IMR-90 (cell line): ENCODE measurements at regions not wholly inside any gene's neighbourhood (a gene's known extent, or its start where the extent isn't known, plus 50 kb on each side); places are given as distances from the start of the nearest gene placed in this dataset.

Experiments used
- ATAC-seq: fragments of 200-7000 bp; cut with Tn5 transposase; 2 replicates; pipeline ENCODE4 v1.9.1; 2020; ENCODE audit warnings: low read depth, mild to moderate bottlenecking, moderate library complexity
- BruUV-seq: library from RNA; stranded (reverse); fragments of 400-500 nt; replicated peaks from 2 replicates; lab custom pipeline; 2021; lab: Mats Ljungman, UMichigan
- CTCF ChIA-PET: fragments of 300-600 bp; formaldehyde crosslinking; extraction: SDS; loops from one replicate; lab custom pipeline; 2021; ENCODE audit warnings: antibody characterized with exemption; lab: Yijun Ruan, JAX
- POLR2A ChIA-PET: fragments of 300-600 bp; sonication (Branson Sonifier 250); formaldehyde crosslinking; loops from one replicate; lab custom pipeline; 2022; ENCODE audit warnings: antibody characterized with exemption; ENCODE audit not compliant: unreplicated experiment; lab: Charles Lee
- DNase-seq: peaks from one replicate; pipeline ENCODE4 v3.0.0; 2013
- H2AFZ ChIP-seq: replicated peaks from 2 replicates; pipeline ENCODE3; 2013; ENCODE audit warnings: low read length, mild to moderate bottlenecking; ENCODE audit not compliant: poor library complexity
- H2AK5ac ChIP-seq: 2 replicates; pipeline ENCODE4 v1.6.1; 2013; ENCODE audit warnings: low read depth, low read length, inconsistent platforms
- H2AK9ac ChIP-seq: replicated peaks from 2 replicates; pipeline ENCODE3; 2013; ENCODE audit warnings: mild to moderate bottlenecking, low read depth, low read length, moderate library complexity; ENCODE audit not compliant: poor library complexity
- H2BK120ac ChIP-seq: 2 replicates; pipeline ENCODE4 v1.6.1; 2013; ENCODE audit warnings: low read depth, low read length, inconsistent platforms
- H2BK15ac ChIP-seq: 3 replicates; pipeline ENCODE4 v1.6.1; 2013; ENCODE audit warnings: low read depth, low read length, inconsistent platforms
- H2BK20ac ChIP-seq: 2 replicates; pipeline ENCODE4 v1.6.1; 2013; ENCODE audit warnings: low read depth, mild to moderate bottlenecking, inconsistent platforms, low read length, moderate library complexity
- H2BK5ac ChIP-seq: 2 replicates; pipeline ENCODE4 v1.6.1; 2013; ENCODE audit warnings: mild to moderate bottlenecking, low read depth, low read length, inconsistent platforms; ENCODE audit not compliant: poor library complexity, severe bottlenecking
- H3K14ac ChIP-seq: replicated peaks from 2 replicates; pipeline ENCODE4 v1.6.1; 2013; ENCODE audit warnings: low read depth, low read length, inconsistent platforms
- H3K18ac ChIP-seq: 2 replicates; pipeline ENCODE4 v1.6.1; 2013; ENCODE audit warnings: low read depth, low read length, control low read depth
- H3K23ac ChIP-seq: 2 replicates; pipeline ENCODE4 v1.6.1; 2013; ENCODE audit warnings: low read depth, low read length, inconsistent platforms
- H3K27ac ChIP-seq: 2 replicates; pipeline ENCODE4 v1.5.1; 2013; ENCODE audit warnings: mild to moderate bottlenecking, control low read depth, low read length; ENCODE audit not compliant: insufficient read depth
- H3K27me3 ChIP-seq: 2 replicates; pipeline ENCODE4 v1.6.1; 2013; ENCODE audit warnings: low read length; ENCODE audit not compliant: control insufficient read depth, insufficient read depth
- H3K36me3 ChIP-seq: 2 replicates; pipeline ENCODE4 v1.6.1; 2013; ENCODE audit warnings: low read length, mixed read lengths; ENCODE audit not compliant: control insufficient read depth, insufficient read depth
- H3K4ac ChIP-seq: 2 replicates; pipeline ENCODE4 v1.6.1; 2013; ENCODE audit warnings: low read depth, low read length, inconsistent platforms
- H3K4me1 ChIP-seq: 2 replicates; pipeline ENCODE4 v1.6.1; 2013; ENCODE audit warnings: low read length, mixed read lengths; ENCODE audit not compliant: control insufficient read depth, insufficient read depth
- H3K4me2 ChIP-seq: 2 replicates; pipeline ENCODE4 v1.6.1; 2013; ENCODE audit warnings: low read depth, mild to moderate bottlenecking, control low read depth, low read length, moderate library complexity
- H3K4me3 ChIP-seq: 2 replicates; pipeline ENCODE4 v1.5.1; 2013; ENCODE audit warnings: low read depth, mild to moderate bottlenecking, control low read depth, low read length, moderate library complexity; ENCODE audit not compliant: insufficient read depth
- H3K56ac ChIP-seq: 2 replicates; pipeline ENCODE4 v1.6.1; 2013; ENCODE audit warnings: low read length, inconsistent platforms; ENCODE audit not compliant: insufficient read depth; ENCODE audit errors: extremely low read depth
- H3K79me1 ChIP-seq, 2 experiments: 2 replicates each; pipeline ENCODE4 v1.6.1; 2013; ENCODE audit warnings: low read length in 2 of 2, inconsistent platforms in 1 of 2, low read depth in 1 of 2
- H3K9ac ChIP-seq: 2 replicates; pipeline ENCODE4 v1.6.1; 2013; ENCODE audit warnings: low read depth, low read length, control low read depth
- H3K9me1 ChIP-seq: 2 replicates; pipeline ENCODE4 v1.6.1; 2013; ENCODE audit warnings: low read length, inconsistent platforms; ENCODE audit not compliant: insufficient read depth
- H3K9me3 ChIP-seq: 2 replicates; pipeline ENCODE4 v1.6.1; 2013; ENCODE audit warnings: low read length; ENCODE audit not compliant: control insufficient read depth, insufficient read depth
- H4K20me1 ChIP-seq: 2 replicates; pipeline ENCODE4 v1.6.1; 2013; ENCODE audit warnings: low read length, inconsistent platforms; ENCODE audit not compliant: insufficient read depth
- H4K5ac ChIP-seq: 2 replicates; pipeline ENCODE4 v1.6.1; 2013; ENCODE audit warnings: mild to moderate bottlenecking, low read depth, low read length, control low read depth
- H4K8ac ChIP-seq, 2 experiments: 2 replicates each; pipeline ENCODE4 v1.6.1; 2013; ENCODE audit warnings: low read depth in 2 of 2, low read length in 2 of 2, control low read depth in 1 of 2, inconsistent platforms in 1 of 2
- H4K91ac ChIP-seq: 2 replicates; pipeline ENCODE4 v1.6.1; 2013; ENCODE audit warnings: low read depth, low read length, inconsistent platforms; ENCODE audit not compliant: insufficient read depth
- BHLHE40 ChIP-seq: fragments of 150-350 bp; IDR thresholded peaks from 2 replicates; pipeline ENCODE4 v1.6.1; 2016; ENCODE audit warnings: mild to moderate bottlenecking, low read depth, low read length
- CEBPB ChIP-seq: IDR thresholded peaks from 2 replicates; pipeline ENCODE4 v1.6.1; 2012; ENCODE audit warnings: low read depth, low read length, improper control_type of control experiment
- CHD1 ChIP-seq: IDR thresholded peaks from 2 replicates; pipeline ENCODE4 v1.6.1; 2012; ENCODE audit warnings: low read depth, low read length, improper control_type of control experiment
- CTCF ChIP-seq: conservative IDR thresholded peaks from 2 replicates; pipeline ENCODE4 v1.5.1; 2012; ENCODE audit warnings: mild to moderate bottlenecking, low read depth, low read length, improper control_type of control experiment
- FOS ChIP-seq: fragments of 150-350 bp; IDR thresholded peaks from 2 replicates; pipeline ENCODE4 v1.6.1; 2016; ENCODE audit warnings: low read depth, low read length
- MAZ ChIP-seq: IDR thresholded peaks from 2 replicates; pipeline ENCODE4 v1.6.1; 2012; ENCODE audit warnings: low read depth, mild to moderate bottlenecking, low read length, improper control_type of control experiment, moderate library complexity, borderline replicate concordance
- MXI1 ChIP-seq: IDR thresholded peaks from 2 replicates; pipeline ENCODE4 v1.6.1; 2012; ENCODE audit warnings: low read depth, mild to moderate bottlenecking, low read length, moderate library complexity, borderline replicate concordance
- NFE2L2 ChIP-seq: fragments of 150-350 bp; IDR thresholded peaks from 2 replicates; pipeline ENCODE4 v1.6.1; 2016; ENCODE audit warnings: low read depth, mild to moderate bottlenecking, low read length
- POLR2A ChIP-seq: IDR thresholded peaks from 2 replicates; pipeline ENCODE4 v1.6.1; 2012; ENCODE audit warnings: mild to moderate bottlenecking, low read depth, low read length
- RAD21 ChIP-seq: IDR thresholded peaks from 2 replicates; pipeline ENCODE4 v1.6.1; 2012; ENCODE audit warnings: low read length, improper control_type of control experiment
- RCOR1 ChIP-seq: IDR thresholded peaks from 2 replicates; pipeline ENCODE4 v1.6.1; 2012; ENCODE audit warnings: mild to moderate bottlenecking, low read length, improper control_type of control experiment; ENCODE audit not compliant: insufficient replicate concordance
- RFX5 ChIP-seq: IDR thresholded peaks from 2 replicates; pipeline ENCODE4 v1.8.0; 2012; ENCODE audit warnings: low read depth, mild to moderate bottlenecking, low read length, moderate library complexity
- SMC3 ChIP-seq: fragments of 150-350 bp; IDR thresholded peaks from 2 replicates; pipeline ENCODE4 v1.6.1; 2016; ENCODE audit warnings: low read depth, mild to moderate bottlenecking, antibody characterized with exemption, low read length, moderate library complexity
- USF2 ChIP-seq: fragments of 150-350 bp; IDR thresholded peaks from 2 replicates; pipeline ENCODE4 v1.6.1; 2017; ENCODE audit warnings: mild to moderate bottlenecking, antibody characterized with exemption, low read length, low read depth
- WGBS, 2 experiments: methylation state at CpG; one replicate each; pipeline versions ENCODE4 v1.1.5 to v1.1.7; 2013; ENCODE audit warnings: missing lambda C conversion rate in 2 of 2; ENCODE audit not compliant: insufficient read length in 1 of 2; ENCODE audit errors: extremely low coverage in 2 of 2; 5-methylcytosine and 5-hydroxymethylcytosine counted together
- dilution Hi-C: fragments of 300-500 bp; cut with HindIII; formaldehyde crosslinking; loops from one replicate; pipeline ENCODE4 v1.14.3; 2018; ENCODE audit warnings: low sequenced_read_pairs; ENCODE audit not compliant: unreplicated experiment
- in situ Hi-C: fragments of 300-500 bp; cut with MboI; formaldehyde crosslinking; loops from 3 replicates; pipeline ENCODE4 v1.14.3; 2019; ENCODE audit warnings: low sequenced_read_pairs, inconsistent platforms, mixed read lengths
- intact Hi-C: fragments of 100-400 bp; cut with micrococcal nuclease; formaldehyde crosslinking; loops from 2 replicates; pipeline ENCODE4 v1.10.0; 2022

- Histone ChIP-seq H3K18ac (no peak overlapping the region), H3K4me3 (no peak overlapping the region), H4K91ac (no peak overlapping the region), H2AFZ (no peak overlapping the region), H4K5ac (no peak overlapping the region), H4K8ac (no peak overlapping the region), H3K4ac (no peak overlapping the region), H3K4me1 (no peaks in the 10 kb centered on the region), H3K9me3 (peaks cover 6% of the 10 kb centered on the region), H4K20me1 (no peaks in the 10 kb centered on the region), H3K36me3 (no peaks in the 10 kb centered on the region), H3K27ac (no peak overlapping the region), H3K56ac (no peak overlapping the region), H3K9me1 (no peaks in the 10 kb centered on the region), H2BK15ac (no peak overlapping the region), H2BK20ac (no peak overlapping the region), H2AK9ac (no peak overlapping the region), H2BK5ac (no peak overlapping the region), H3K27me3 (no peaks in the 10 kb centered on the region), H3K14ac (no peak overlapping the region), H2BK120ac (no peak overlapping the region), H2AK5ac (no peak overlapping the region), H3K9ac (no peak overlapping the region), H3K23ac (no peak overlapping the region), H3K4me2 (no peak overlapping the region), H3K79me1 (no peaks in the 10 kb centered on the region)
- CTCF ChIA-PET, result no interaction called here
- in situ Hi-C loops, result no loop called here
- DNase-seq (no peak), ATAC-seq (no peak)
- no CpG with 5 or more reads among the region's 4 CpGs for WGBS, 2 experiments
- dilution Hi-C loops, result no loop called here
- intact Hi-C loops, result no loop called here
- TF ChIP-seq RCOR1 (no peak), POLR2A (no peak), CEBPB (no peak), RFX5 (no peak), SMC3 (no peak), CTCF (no peak), USF2 (no peak), MAZ (no peak), CHD1 (no peak), MXI1 (no peak), RAD21 (no peak), NFE2L2 (no peak), BHLHE40 (no peak), FOS (no peak)
- no TSS peak for BruUV-seq
- POLR2A ChIA-PET, result no interaction called here
These were observed 262.7 kb upstream of the SPHKAP start for GRCh38 chr2:228444161-228444560.
